GM12864 (cell line): ENCODE measurements at regions not wholly inside any gene's neighbourhood (a gene's known extent, or its start where the extent isn't known, plus 50 kb on each side); places are given as distances from the start of the nearest gene placed in this dataset.

Experiments used
- DNase-seq: peaks from one replicate; pipeline ENCODE4 v3.0.0-alpha.2; 2011; ENCODE audit warnings: low read depth
- H3K4me3 ChIP-seq: 2 replicates; pipeline ENCODE4 v1.5.1; 2011; ENCODE audit warnings: mild to moderate bottlenecking, low read depth, low read length, control low read depth
- CTCF ChIP-seq: IDR thresholded peaks from 2 replicates; pipeline ENCODE4 v1.5.1; 2011; ENCODE audit warnings: low read depth, mild to moderate bottlenecking, moderate library complexity, low read length, control low read depth, inconsistent platforms; ENCODE audit errors: missing control alignments

- TF ChIP-seq CTCF: no peak
- DNase-seq: no peak
- no peak overlapping the region for H3K4me3 ChIP-seq
These were observed 121.5 kb upstream of the NUDT6 start for GRCh38 chr4:123043793-123044425.

DNA sequence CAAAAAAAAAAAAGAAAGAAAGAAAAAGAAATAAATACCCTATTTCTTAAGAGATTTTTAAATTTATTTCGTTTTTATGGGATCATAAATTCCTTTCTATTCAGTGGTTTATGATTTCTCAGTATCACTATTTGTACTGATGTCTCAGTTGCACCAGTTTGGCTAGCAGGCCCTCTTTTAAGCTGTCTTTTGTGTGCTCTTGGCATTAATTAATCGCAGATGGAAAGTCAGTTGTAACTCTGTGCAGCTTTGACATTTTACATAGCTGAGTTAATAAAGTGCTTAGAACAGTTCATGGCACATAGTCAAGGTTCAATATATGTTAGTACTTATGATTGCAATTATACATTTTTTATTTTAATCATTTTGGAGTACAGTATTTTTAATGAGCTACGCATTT, 123.7 kb upstream of the NUDT6 start:
- no peak for DNase-seq
- H3K4me3 ChIP-seq: no peak overlapping the region
- no peak for TF ChIP-seq CTCF

DNA sequence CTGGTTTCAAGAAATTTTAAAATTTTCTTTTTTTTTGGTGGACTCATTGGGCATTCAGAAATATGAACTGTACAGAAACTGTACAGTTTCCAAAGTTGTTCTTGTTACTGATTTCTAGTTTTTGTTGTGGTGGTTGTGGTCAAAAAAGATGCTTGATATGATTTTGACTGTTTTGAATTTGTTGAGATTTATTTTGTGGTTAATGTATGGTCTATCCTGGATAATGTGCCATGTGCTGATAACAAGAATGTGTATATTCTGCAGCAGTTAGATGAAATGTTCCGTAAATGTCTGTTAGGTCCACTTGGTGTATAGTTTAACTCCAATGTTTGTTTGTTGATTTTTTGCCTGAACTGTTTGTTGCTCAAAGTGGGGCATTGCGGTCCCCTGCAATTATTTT, 127.6 kb upstream of the NUDT6 start:
- no peak for DNase-seq
- TF ChIP-seq CTCF: no peak
- H3K4me3 ChIP-seq: no peak overlapping the region

DNA sequence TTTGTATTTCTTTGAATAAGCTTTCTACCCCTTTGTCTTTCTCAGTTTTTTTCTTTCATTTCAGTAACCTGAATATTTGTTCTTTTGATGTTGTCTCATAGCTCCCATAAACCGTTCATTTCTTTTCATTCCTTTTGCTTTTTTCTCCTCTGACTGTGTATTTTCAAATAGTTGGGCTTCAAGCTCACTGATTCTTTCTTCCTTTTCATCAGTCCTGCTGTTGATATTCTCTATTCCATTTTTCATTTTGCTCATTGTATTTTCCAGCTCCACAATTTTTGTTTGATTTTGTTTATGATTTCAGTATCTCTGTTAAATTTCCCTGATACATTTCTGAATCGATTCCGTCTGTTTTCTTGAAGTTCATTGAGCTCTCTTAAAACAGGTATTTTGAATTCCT, 129.6 kb upstream of the NUDT6 start:
- TF ChIP-seq CTCF: no peak

DNA sequence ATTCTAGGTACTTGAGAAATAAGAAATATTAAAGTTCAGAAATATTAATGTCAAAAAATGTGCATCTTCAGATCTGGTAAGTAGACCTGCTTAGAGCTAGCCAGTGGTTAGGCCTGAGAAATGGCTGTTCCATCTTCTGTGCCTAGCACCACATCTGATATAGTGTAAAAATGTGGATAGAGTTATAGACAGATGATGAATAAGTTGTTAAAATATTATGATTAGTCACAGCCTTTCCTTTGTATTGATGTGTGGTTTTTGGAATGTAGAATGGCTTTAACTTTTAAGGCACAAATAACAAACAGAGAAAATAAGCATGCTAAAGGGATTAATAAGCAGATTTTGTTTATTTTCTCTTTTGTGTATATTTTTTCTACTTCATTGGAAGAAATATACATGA, 133.5 kb upstream of the NUDT6 start:
- DNase-seq: no peak
- H3K4me3 ChIP-seq: no peak overlapping the region
- TF ChIP-seq CTCF: no peak

More for the DNA sequence above, 129.6 kb upstream of the NUDT6 start:
- DNase-seq: no peak
- no peak overlapping the region for H3K4me3 ChIP-seq

- TF ChIP-seq CTCF: no peak
- no peak overlapping the region for H3K4me3 ChIP-seq
- no peak for DNase-seq
These were observed 137.8 kb upstream of the NUDT6 start for GRCh38 chr4:123060039-123060770.

- no peak for TF ChIP-seq CTCF
These were observed 142.0 kb upstream of the NUDT6 start for GRCh38 chr4:123064390-123064789.

More at GRCh38 chr4:123064390-123064789, 142.0 kb upstream of the NUDT6 start:
- no peak for DNase-seq
- H3K4me3 ChIP-seq: no peak overlapping the region
